A673 (cell line): ENCODE measurements at regions not wholly inside any gene's neighbourhood (a gene's known extent, or its start where the extent isn't known, plus 50 kb on each side); places are given as distances from the start of the nearest gene placed in this dataset.

ENCODE experiments used
- BruUV-seq: library from RNA; stranded (reverse); fragments of 400-500 nt; replicated peaks from 2 replicates; lab custom pipeline; 2021; lab: Mats Ljungman, UMichigan
- CTCF ChIA-PET: fragments of 300-600 bp; sonication (Branson Sonifier 250); formaldehyde crosslinking; loops from one replicate; lab custom pipeline; 2022; ENCODE audit warnings: antibody characterized with exemption; lab: Charles Lee
- POLR2A ChIA-PET: fragments of 300-600 bp; sonication (Branson Sonifier 250); formaldehyde crosslinking; loops from one replicate; lab custom pipeline; 2022; ENCODE audit warnings: antibody characterized with exemption; ENCODE audit not compliant: low non-redundant PET; lab: Charles Lee
- DNase-seq: peaks from one replicate; pipeline ENCODE4 v3.0.0-alpha.2; 2015; ENCODE audit warnings: low spot score
- H3K27ac ChIP-seq: fragments of 200-600 bp; sonication (generic); 2 replicates; pipeline ENCODE4 v1.5.1; 2016; ENCODE audit warnings: mixed run types, low read depth, mild to moderate bottlenecking, mixed read lengths, antibody characterized with exemption, low read length; ENCODE audit not compliant: poor library complexity, severe bottlenecking
- H3K27me3 ChIP-seq: fragments of 200-600 bp; sonication (generic); replicated peaks from 2 replicates; pipeline ENCODE4 v1.6.1; 2017; ENCODE audit warnings: mixed run types, low read depth, mild to moderate bottlenecking, mixed read lengths, antibody characterized with exemption, low read length; ENCODE audit not compliant: insufficient read depth, poor library complexity
- H3K36me3 ChIP-seq: fragments of 200-600 bp; sonication (generic); 2 replicates; pipeline ENCODE4 v1.6.1; 2016; ENCODE audit warnings: mixed run types, mild to moderate bottlenecking, mixed read lengths, antibody characterized with exemption, low read length; ENCODE audit not compliant: insufficient read depth, poor library complexity, severe bottlenecking
- H3K4me1 ChIP-seq: fragments of 200-600 bp; sonication (generic); 2 replicates; pipeline ENCODE4 v1.6.1; 2017; ENCODE audit warnings: mixed run types, mild to moderate bottlenecking, mixed read lengths, antibody characterized with exemption, low read length; ENCODE audit not compliant: insufficient read depth, poor library complexity, severe bottlenecking
- H3K4me3 ChIP-seq: fragments of 200-600 bp; sonication (generic); 2 replicates; pipeline ENCODE4 v1.5.1; 2016; ENCODE audit warnings: low read depth, mixed run types, mild to moderate bottlenecking, mixed read lengths, low read length; ENCODE audit not compliant: poor library complexity, severe bottlenecking
- H3K9me3 ChIP-seq: fragments of 200-600 bp; sonication (generic); 2 replicates; pipeline ENCODE4 v1.6.1; 2016; ENCODE audit warnings: mixed run types, low read depth, mild to moderate bottlenecking, mixed read lengths, antibody characterized with exemption, low read length; ENCODE audit not compliant: poor library complexity, severe bottlenecking
- CTCF ChIP-seq: fragments of 300-800, 200-600 bp; sonication (generic); conservative IDR thresholded peaks from 2 replicates; pipeline ENCODE4 v1.5.1; 2017; ENCODE audit warnings: low read depth, mild to moderate bottlenecking, antibody characterized with exemption, low read length, moderate library complexity, mixed read lengths
- EZH2 ChIP-seq: fragments of 200-600 bp; sonication (generic); IDR thresholded peaks from 2 replicates; pipeline ENCODE4 v1.6.1; 2017; ENCODE audit warnings: borderline replicate concordance, low read depth, mild to moderate bottlenecking, mixed read lengths, antibody characterized with exemption, low read length; ENCODE audit not compliant: poor library complexity, severe bottlenecking
- intact Hi-C: fragments of 100-400 bp; cut with micrococcal nuclease; formaldehyde crosslinking; loops from one replicate; pipeline ENCODE4 v1.10.0; 2022; ENCODE audit not compliant: unreplicated experiment

DNA sequence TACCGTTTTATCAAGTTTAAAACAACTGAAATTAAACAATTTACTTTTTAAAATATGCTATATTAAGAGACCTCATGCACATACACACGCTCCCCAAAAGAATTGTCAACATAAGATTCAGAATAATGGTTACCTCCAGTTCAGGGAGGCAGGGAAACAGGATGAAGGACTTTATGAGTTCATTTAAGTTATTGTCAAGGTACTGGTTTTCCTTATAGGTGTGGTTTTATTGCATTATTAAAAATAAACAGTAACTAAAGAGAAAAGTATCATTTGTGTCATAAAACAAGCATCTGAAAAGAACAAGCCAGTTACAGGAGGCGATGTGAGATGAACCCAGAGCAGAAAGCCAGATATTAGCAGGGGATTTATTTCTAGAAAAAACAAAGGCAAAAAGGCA lies 2376.7 kb downstream of the MAT2B start:
- ChIA-PET POLR2A (no interaction called here), CTCF (no interaction called here)
- no peak for DNase-seq
- no peak overlapping the region for H3K27ac ChIP-seq
- H3K36me3 ChIP-seq = no peaks in the 10 kb centered on the region
- peaks cover 16% of the 10 kb centered on the region for H3K27me3 ChIP-seq
- H3K4me3 ChIP-seq = no peak overlapping the region
- H3K9me3 ChIP-seq = no peaks in the 10 kb centered on the region
- no peak for TF ChIP-seq CTCF
- no peaks in the 10 kb centered on the region for H3K4me1 ChIP-seq
- BruUV-seq = no TSS peak
- intact Hi-C loops = no loop called here

GRCh38 chr5:165885623-165886350 lies 2380.4 kb downstream of the MAT2B start:
- TF ChIP-seq CTCF (no peak), EZH2 (no peak)
- Histone ChIP-seq H3K4me1 (no peaks in the 10 kb centered on the region), H3K4me3 (no peak overlapping the region), H3K9me3 (no peaks in the 10 kb centered on the region), H3K36me3 (no peaks in the 10 kb centered on the region), H3K27ac (no peak overlapping the region), H3K27me3 (peaks cover 16% of the 10 kb centered on the region)
- ChIA-PET POLR2A (no interaction called here), CTCF (no interaction called here)
- no peak for DNase-seq
- intact Hi-C loops = no loop called here
- no TSS peak for BruUV-seq

GRCh38 chr5:165887147-165887546 lies 2381.7 kb downstream of the MAT2B start:
- H3K4me3 ChIP-seq = no peak overlapping the region
- intact Hi-C loops = no loop called here
- peaks cover 16% of the 10 kb centered on the region for H3K27me3 ChIP-seq
- H3K9me3 ChIP-seq = no peaks in the 10 kb centered on the region
- no TSS peak for BruUV-seq
- no peak for TF ChIP-seq CTCF
- no peak for TF ChIP-seq EZH2
- ChIA-PET POLR2A (no interaction called here), CTCF (no interaction called here)
- no peak for DNase-seq
- no peak overlapping the region for H3K27ac ChIP-seq
- H3K4me1 ChIP-seq = no peaks in the 10 kb centered on the region
- H3K36me3 ChIP-seq = no peaks in the 10 kb centered on the region
